Suppressor macrophage (primary cell): ENCODE measurements at regions not wholly inside any gene's neighbourhood (a gene's known extent, or its start where the extent isn't known, plus 50 kb on each side); places are given as distances from the start of the nearest gene placed in this dataset.
"Not testable (repeated sequence)": the region's sequence is repeated elsewhere in the genome, so short reads cannot be mapped to it uniquely, and the experiment has no call there.

Source experiments
- DNase-seq, 4 experiments: peaks; one replicate each; pipeline ENCODE4 v3.0.0-alpha.2; 2020 to 2022

GRCh38 chr5:42894057-42894456, 82.4 kb upstream of the SELENOP start:
- no peak for DNase-seq

- peak; percentile 90 to 93 (median 91) for DNase-seq
Observed at GRCh38 chr5:42889311-42889933, 77.7 kb upstream of the SELENOP start.

- no peak for DNase-seq
Observed at GRCh38 chr5:42888771-42889170, 77.1 kb upstream of the SELENOP start.

- DNase-seq: peak in 2 of 4 experiments; percentile 23 to 49
Observed at GRCh38 chr5:42887575-42887974, 75.9 kb upstream of the SELENOP start.

- peak; percentile 61 to 77 (median 70) for DNase-seq
Observed at GRCh38 chr5:42887097-42887496, 75.4 kb upstream of the SELENOP start.

GRCh38 chr5:42886635-42887034, 74.9 kb upstream of the SELENOP start:
- peak; percentile 32 to 69 (median 53) for DNase-seq

- DNase-seq: no peak
Observed at GRCh38 chr5:42884326-42884725, 72.6 kb upstream of the SELENOP start.

GRCh38 chr5:42881416-42882117, 69.9 kb upstream of the SELENOP start:
- DNase-seq: peak; percentile 50 to 88 (median 70)

GRCh38 chr5:42880496-42881150, 68.9 kb upstream of the SELENOP start:
- DNase-seq: peak in 2 of 4 experiments; percentile 54 to 59

GRCh38 chr5:42879291-42879690, 67.6 kb upstream of the SELENOP start:
- no peak for DNase-seq

- DNase-seq: no peak
Observed at GRCh38 chr5:42878550-42878949, 66.9 kb upstream of the SELENOP start.

- DNase-seq: no peak
Observed at GRCh38 chr5:42878041-42878440, 66.3 kb upstream of the SELENOP start.

- no peak for DNase-seq
Observed at GRCh38 chr5:42877431-42877830, 65.7 kb upstream of the SELENOP start.

- peak; percentile 18 to 55 (median 43) for DNase-seq
Observed at GRCh38 chr5:42876375-42876844, 64.7 kb upstream of the SELENOP start.

- DNase-seq: peak; percentile 50 to 70 (median 66)
Observed at GRCh38 chr5:42875785-42876374, 64.2 kb upstream of the SELENOP start.

- no peak for DNase-seq
Observed at GRCh38 chr5:42875211-42875610, 63.5 kb upstream of the SELENOP start.

GRCh38 chr5:42874621-42875198, 63.0 kb upstream of the SELENOP start:
- no peak for DNase-seq

GRCh38 chr5:42872865-42873264, 61.2 kb upstream of the SELENOP start:
- DNase-seq: no peak

GRCh38 chr5:42870882-42871418, 59.3 kb upstream of the SELENOP start:
- no peak for DNase-seq

GRCh38 chr5:42868417-42868816, 56.7 kb upstream of the SELENOP start:
- DNase-seq: not testable (repeated sequence)

- DNase-seq: not testable (repeated sequence)
Observed at GRCh38 chr5:42864749-42865148, 53.1 kb upstream of the SELENOP start.
